ENCODE measurements at regions not wholly inside any gene's neighbourhood (a gene's known extent, or its start where the extent isn't known, plus 50 kb on each side); places are given as distances from the start of the nearest gene placed in this dataset.

- no peak for TF ChIP-seq CTCF (IDR thresholded peaks at IDR 0.05)
- no peak for TF ChIP-seq EP300 (IDR thresholded peaks at IDR 0.05; ENCODE audit: low read depth)
- TF ChIP-seq POLR2A (IDR thresholded peaks at IDR 0.05) = no peak
Measured at GRCh38 chr1:65025794-65026193, 59.4 kb upstream of the JAK1 start.
